Body of pancreas (tissue), 4 donors: ENCODE measurements at regions not wholly inside any gene's neighbourhood (a gene's known extent, or its start where the extent isn't known, plus 50 kb on each side); places are given as distances from the start of the nearest gene placed in this dataset.

Experiments
- ATAC-seq: fragments of 150-250 bp; one replicate; pipeline ENCODE4 v1.9.1; 2016
- DNase-seq, 4 donors: peaks; one replicate each; pipeline ENCODE4 v3.0.0-alpha.2; 2019
- H3K27ac ChIP-seq, 4 donors: fragments of 200-600 bp; sonication (generic); 1 replicate in 3 of 4; 2 replicates in 1 of 4; pipeline versions ENCODE4 v1.5.1 to v1.6.1; 2016 to 2019; ENCODE audit warnings: mild to moderate bottlenecking in 1 of 4, mixed read lengths in 1 of 4, moderate library complexity in 1 of 4
- H3K27me3 ChIP-seq, 2 donors: fragments of 200-600 bp; sonication (generic); one replicate each; pipeline ENCODE4 v1.6.0; 2016; ENCODE audit warnings: mild to moderate bottlenecking in 1 of 2
- H3K36me3 ChIP-seq, 2 donors: fragments of 200-600 bp; sonication (generic); replicated peaks in 1 of 2; 2 replicates each; pipeline ENCODE4 v1.5.1; 2016; ENCODE audit warnings: low read depth in 2 of 2; ENCODE audit not compliant: insufficient read depth in 1 of 2
- H3K4me1 ChIP-seq: fragments of 200-600 bp; sonication (generic); one replicate; pipeline ENCODE4 v1.6.0; 2016
- H3K4me3 ChIP-seq, 2 donors: fragments of 200-600 bp; sonication (generic); 1 replicate in 1 of 2; 2 replicates in 1 of 2; pipeline ENCODE4 v1.5.1; 2016 to 2019
- H3K9me3 ChIP-seq, 3 donors: fragments of 200-600 bp; sonication (generic); 1 replicate in 2 of 3; 2 replicates in 1 of 3; pipeline ENCODE4 v1.5.1; 2016
- CTCF ChIP-seq, 7 experiments: fragments of 450-650 bp in 4 of 7; fragments of 200-600 bp in 3 of 7; sonication (generic) in 3 of 7; IDR thresholded peaks; one replicate each; pipeline ENCODE4 v1.5.1; 2016 to 2019; ENCODE audit warnings: antibody characterized with exemption in 7 of 7
- POLR2A ChIP-seq, 3 donors: fragments of 450-650 bp; IDR thresholded peaks; one replicate each; pipeline ENCODE4 v1.6.1; 2016; ENCODE audit warnings: antibody characterized with exemption in 3 of 3, mild to moderate bottlenecking in 2 of 3
- WGBS, 2 donors: methylation state at CpG; one replicate each; pipeline ENCODE4 v1.1.5; 2017; 5-methylcytosine and 5-hydroxymethylcytosine counted together
- intact Hi-C: fragments of 100-400 bp; cut with DNase I; formaldehyde crosslinking; loops from one replicate; pipeline ENCODE4 v1.15.1; 2023

- Histone ChIP-seq H3K27ac (no peak overlapping the region), H3K4me3 (no peak overlapping the region), H3K36me3 (no peaks in the 10 kb centered on the region), H3K4me1 (no peaks in the 10 kb centered on the region), H3K27me3 (no peaks in the 10 kb centered on the region), H3K9me3 (no peaks in the 10 kb centered on the region)
- DNase-seq (no peak), ATAC-seq (no peak)
- intact Hi-C loops, result no loop called here
- WGBS, 2 donors, result 69 to 84% methylated on average over 7 of the region's 7 CpGs
- TF ChIP-seq CTCF (IDR thresholded peaks at IDR 0.05), result no peak
- TF ChIP-seq POLR2A (IDR thresholded peaks at IDR 0.05), result no peak
Observed at GRCh38 chr2:118645876-118646275, 201.6 kb downstream of the EN1 start.

GRCh38 chr2:118644190-118644589, 203.3 kb downstream of the EN1 start:
- intact Hi-C loops, result no loop called here
- DNase-seq, result no peak
- H3K9me3 ChIP-seq, result no peaks in the 10 kb centered on the region
- WGBS, 2 donors, result 27 to 33% methylated on average over 4 of the region's 4 CpGs
- no peaks in the 10 kb centered on the region for H3K4me1 ChIP-seq
- H3K36me3 ChIP-seq, result no peaks in the 10 kb centered on the region
- TF ChIP-seq POLR2A (IDR thresholded peaks at IDR 0.05), result no peak
- no peak for TF ChIP-seq CTCF (IDR thresholded peaks at IDR 0.05)
- ATAC-seq, result no peak
- no peak overlapping the region for H3K27ac ChIP-seq
- no peaks in the 10 kb centered on the region for H3K27me3 ChIP-seq
- no peak overlapping the region for H3K4me3 ChIP-seq

- Histone ChIP-seq H3K27ac (no peak overlapping the region), H3K4me1 (no peaks in the 10 kb centered on the region), H3K27me3 (no peaks in the 10 kb centered on the region), H3K4me3 (no peak overlapping the region), H3K9me3 (no peaks in the 10 kb centered on the region), H3K36me3 (no peaks in the 10 kb centered on the region)
- DNase-seq (no peak), ATAC-seq (no peak)
- TF ChIP-seq POLR2A (IDR thresholded peaks at IDR 0.05) (no peak), CTCF (IDR thresholded peaks at IDR 0.05) (no peak)
- intact Hi-C loops, result no loop called here
- WGBS, 2 donors, result 74 to 78% methylated on average over 4 of the region's 4 CpGs
Observed at GRCh38 chr2:118643294-118643693, 204.2 kb downstream of the EN1 start.

- Histone ChIP-seq H3K27me3 (no peaks in the 10 kb centered on the region), H3K27ac (no peak overlapping the region), H3K9me3 (no peaks in the 10 kb centered on the region), H3K4me3 (no peak overlapping the region), H3K4me1 (no peaks in the 10 kb centered on the region), H3K36me3 (no peaks in the 10 kb centered on the region)
- intact Hi-C loops, result no loop called here
- no peak for DNase-seq
- 55 to 67% methylated on average over 2 of the region's 2 CpGs for WGBS, 2 donors
- no peak for TF ChIP-seq POLR2A (IDR thresholded peaks at IDR 0.05)
- no peak for TF ChIP-seq CTCF (IDR thresholded peaks at IDR 0.05)
- ATAC-seq, result no peak
Observed at GRCh38 chr2:118642501-118642900, 204.9 kb downstream of the EN1 start.

GRCh38 chr2:118641711-118642110, 205.7 kb downstream of the EN1 start:
- H3K4me3 ChIP-seq, result no peak overlapping the region
- WGBS, 2 donors, result 60 to 67% methylated on average over 1 of the region's 1 CpG
- no peaks in the 10 kb centered on the region for H3K36me3 ChIP-seq
- H3K27ac ChIP-seq, result no peak overlapping the region
- DNase-seq, result no peak
- TF ChIP-seq POLR2A (IDR thresholded peaks at IDR 0.05) (no peak), CTCF (IDR thresholded peaks at IDR 0.05) (no peak)
- no peaks in the 10 kb centered on the region for H3K9me3 ChIP-seq
- intact Hi-C loops, result no loop called here
- no peak for ATAC-seq
- H3K4me1 ChIP-seq, result no peaks in the 10 kb centered on the region
- no peaks in the 10 kb centered on the region for H3K27me3 ChIP-seq
